Mesothelial cell of epicardium (in vitro differentiated cells): ENCODE measurements at regions not wholly inside any gene's neighbourhood (a gene's known extent, or its start where the extent isn't known, plus 50 kb on each side); places are given as distances from the start of the nearest gene placed in this dataset.
A peak's percentile ranks its signal among the peaks of the same experiment; 100 is the strongest.

Experiments
- DNase-seq, 2 experiments: peaks; one replicate each; pipeline ENCODE4 v3.0.0; 2021; ENCODE audit warnings: low spot score in 2 of 2; ENCODE audit not compliant: unreplicated experiment in 2 of 2
- H3K27ac Mint-ChIP-seq: 2 replicates; pipeline ENCODE4 v1.8.0; 2021; ENCODE audit warnings: mixed read lengths
- H3K27me3 Mint-ChIP-seq: 2 replicates; pipeline ENCODE4 v1.8.0; 2021; ENCODE audit warnings: low read depth, mixed read lengths
- H3K36me3 Mint-ChIP-seq: 2 replicates; pipeline ENCODE4 v1.8.0; 2021; ENCODE audit warnings: mixed read lengths
- H3K4me1 Mint-ChIP-seq: 2 replicates; pipeline ENCODE4 v1.8.0; 2021; ENCODE audit warnings: mixed read lengths
- H3K4me3 Mint-ChIP-seq: 2 replicates; pipeline ENCODE4 v1.8.0; 2021; ENCODE audit warnings: mild to moderate bottlenecking, moderate library complexity, mixed read lengths
- H3K9me3 Mint-ChIP-seq: 2 replicates; pipeline ENCODE4 v1.8.0; 2021; ENCODE audit warnings: mixed read lengths
- CTCF ChIP-seq: fragments of 200-600 bp; sonication (generic); IDR thresholded peaks from one replicate; pipeline ENCODE4 v1.5.0; 2021; ENCODE audit warnings: antibody characterized with exemption; ENCODE audit not compliant: unreplicated experiment

DNA sequence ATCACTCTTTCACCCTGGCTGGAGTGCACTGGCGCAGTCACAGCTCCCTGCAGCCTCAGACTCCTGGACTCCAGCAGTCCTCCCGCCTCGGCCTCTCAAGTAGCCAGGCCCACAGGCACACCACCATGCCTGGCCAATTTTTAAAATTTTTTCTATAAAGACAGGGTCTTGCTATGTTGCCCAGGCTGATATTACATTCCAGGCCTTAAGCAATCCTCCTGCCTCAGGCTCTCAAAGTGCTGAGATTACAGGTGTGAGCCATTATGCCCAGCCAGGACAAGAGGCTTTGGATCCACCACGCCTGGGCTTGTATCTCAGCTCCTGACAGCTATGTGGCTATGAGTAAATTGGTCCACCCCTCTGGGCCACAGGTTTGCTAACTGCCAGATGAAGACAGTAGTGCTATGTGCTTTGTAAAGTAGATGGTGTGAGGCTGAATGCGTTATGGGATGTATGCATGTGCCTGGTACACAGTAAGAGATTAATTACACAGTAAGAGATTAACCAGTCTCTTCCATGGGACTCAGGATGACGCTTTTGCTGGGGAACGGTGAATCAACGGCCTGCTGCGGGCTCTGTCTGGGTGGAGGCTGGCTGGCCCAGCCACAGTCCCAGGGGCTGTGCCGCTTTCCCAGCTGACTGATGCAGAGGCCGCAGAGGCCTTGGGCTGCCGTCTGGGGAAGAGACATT is 53.3 kb upstream of the NCOR2 start:
- no peak for TF ChIP-seq CTCF
- Mint-ChIP-seq H3K36me3 (no peaks in the 10 kb centered on the region), H3K4me1 (peaks cover 10% of the 10 kb centered on the region), H3K4me3 (no peak overlapping the region), H3K9me3 (peaks cover 5% of the 10 kb centered on the region), H3K27ac (peak overlapping the region; percentile 85), H3K27me3 (no peaks in the 10 kb centered on the region)
- DNase-seq: no peak

DNA sequence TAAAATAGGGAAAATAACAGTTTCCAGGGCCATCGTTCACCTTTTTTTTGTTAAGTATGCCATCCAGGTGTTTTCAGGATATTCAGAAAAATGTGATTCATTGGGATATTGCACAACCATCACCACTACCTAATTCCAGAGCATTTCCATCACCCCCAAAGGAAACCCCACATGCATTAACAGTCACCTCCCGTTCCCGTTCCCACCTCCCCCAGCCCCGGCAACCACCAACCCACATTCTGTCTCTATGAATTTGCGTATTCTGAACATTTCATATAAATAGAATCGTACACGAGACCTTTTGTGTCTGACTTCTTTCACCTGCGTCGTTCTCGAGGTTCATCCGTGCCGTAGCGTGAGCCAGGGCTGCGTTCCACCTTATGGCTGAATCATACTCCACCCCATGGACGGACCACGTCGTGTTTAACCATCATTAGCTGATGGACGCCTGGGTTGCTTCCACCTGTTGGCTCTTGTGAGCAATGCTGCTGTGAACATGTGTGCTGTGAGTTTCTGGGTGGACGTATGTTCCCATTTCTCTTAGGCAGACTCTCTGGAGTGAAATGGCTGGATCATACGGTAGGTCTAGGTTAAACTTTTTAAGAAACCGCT is 51.0 kb upstream of the NCOR2 start:
- H3K4me1 Mint-ChIP-seq: peaks cover 12% of the 10 kb centered on the region
- no peak for DNase-seq

DNA sequence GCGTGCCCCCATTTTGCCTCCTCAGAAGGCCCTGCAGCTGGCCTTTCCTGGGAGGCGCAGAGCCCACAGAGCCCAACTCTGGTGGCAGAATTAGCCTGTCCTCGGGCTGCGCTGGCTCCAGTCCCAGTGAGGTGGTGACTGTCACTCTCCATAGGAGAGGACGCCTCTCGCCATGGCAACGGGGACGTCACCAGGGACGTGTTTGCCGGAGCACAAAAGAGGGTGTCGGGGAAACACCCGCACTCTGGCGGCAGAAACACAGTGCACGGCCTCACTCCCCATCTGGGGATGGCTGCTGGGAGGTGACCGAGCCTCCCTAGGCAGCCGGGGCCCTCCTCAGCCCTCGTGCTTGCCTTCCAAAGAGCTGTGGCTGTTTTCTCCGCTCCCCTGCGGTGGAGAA is 50.2 kb upstream of the NCOR2 start:
- no peaks in the 10 kb centered on the region for H3K27me3 Mint-ChIP-seq
- DNase-seq: no peak
- H3K4me3 Mint-ChIP-seq: no peak overlapping the region
- H3K4me1 Mint-ChIP-seq: peaks cover 18% of the 10 kb centered on the region
- no peak overlapping the region for H3K27ac Mint-ChIP-seq
- TF ChIP-seq CTCF: no peak
- H3K9me3 Mint-ChIP-seq: peaks cover 5% of the 10 kb centered on the region
- no peaks in the 10 kb centered on the region for H3K36me3 Mint-ChIP-seq

More for the DNA sequence above, 51.0 kb upstream of the NCOR2 start:
- no peak for TF ChIP-seq CTCF
- H3K36me3 Mint-ChIP-seq: no peaks in the 10 kb centered on the region
- no peak overlapping the region for H3K4me3 Mint-ChIP-seq
- H3K9me3 Mint-ChIP-seq: peaks cover 5% of the 10 kb centered on the region
- no peaks in the 10 kb centered on the region for H3K27me3 Mint-ChIP-seq
- H3K27ac Mint-ChIP-seq: no peak overlapping the region
